Esophagus muscularis mucosa (tissue), 4 donors: ENCODE measurements at regions not wholly inside any gene's neighbourhood (a gene's known extent, or its start where the extent isn't known, plus 50 kb on each side); places are given as distances from the start of the nearest gene placed in this dataset.

Experiments used
- DNase-seq: peaks from one replicate; pipeline ENCODE4 v3.0.0-alpha.2; 2017; ENCODE audit errors: extremely low spot score
- H3K27ac ChIP-seq, 4 donors: fragments of 200-600 bp; sonication (generic); replicated peaks in 1 of 4; 1 replicate in 3 of 4; 2 replicates in 1 of 4; pipeline ENCODE4 v1.5.1; 2016 to 2019; ENCODE audit warnings: mild to moderate bottlenecking in 1 of 4
- H3K27me3 ChIP-seq, 4 donors: fragments of 200-600 bp; sonication (generic); one replicate each; pipeline versions ENCODE4 v1.5.1 to v1.6.0; 2016 to 2019
- H3K36me3 ChIP-seq, 4 donors: fragments of 200-600 bp; sonication (generic); one replicate each; pipeline ENCODE4 v1.5.1; 2016 to 2019
- H3K4me1 ChIP-seq, 4 donors: fragments of 200-600 bp; sonication (generic); one replicate each; pipeline ENCODE4 v1.5.1; 2016 to 2019
- H3K4me3 ChIP-seq, 4 donors: fragments of 200-600 bp; sonication (generic); 1 replicate in 2 of 4; 2 replicates in 2 of 4; pipeline ENCODE4 v1.5.1; 2016 to 2019; ENCODE audit warnings: mild to moderate bottlenecking in 4 of 4, moderate library complexity in 1 of 4
- H3K9me3 ChIP-seq, 4 donors: fragments of 200-600 bp; sonication (generic); 1 replicate in 3 of 4; 2 replicates in 1 of 4; pipeline ENCODE4 v1.5.1; 2016 to 2019
- CTCF ChIP-seq, 3 experiments: fragments of 200-600 bp in 2 of 3; fragments of 450-650 bp in 1 of 3; sonication (generic) in 2 of 3; IDR thresholded peaks; one replicate each; pipeline ENCODE4 v1.5.1; 2017 to 2019; ENCODE audit warnings: antibody characterized with exemption in 3 of 3, mild to moderate bottlenecking in 2 of 3, moderate library complexity in 1 of 3
- EP300 ChIP-seq: sonication (generic); formaldehyde crosslinking; IDR thresholded peaks from one replicate; pipeline ENCODE4 v1.6.1; 2017; ENCODE audit warnings: antibody characterized with exemption
- POLR2A ChIP-seq: fragments of 450-650 bp; IDR thresholded peaks from one replicate; pipeline ENCODE4 v1.6.1; 2017; ENCODE audit warnings: antibody characterized with exemption, moderate library complexity, mild to moderate bottlenecking, low read depth
- POLR2AphosphoS5 ChIP-seq, 2 donors: sonication (generic); formaldehyde crosslinking; IDR thresholded peaks; one replicate each; pipeline ENCODE4 v1.6.1; 2017; ENCODE audit warnings: antibody characterized with exemption in 2 of 2
- WGBS: methylation state at CpG from one replicate; pipeline ENCODE4 v1.1.5; 2018; 5-methylcytosine and 5-hydroxymethylcytosine counted together
- intact Hi-C: fragments of 100-400 bp; cut with DNase I; formaldehyde crosslinking; loops from one replicate; pipeline ENCODE4 v1.15.1; 2023

GRCh38 chr5:75837258-75837841, 120.1 kb upstream of the POC5 start:
- Histone ChIP-seq H3K27me3 (no peaks in the 10 kb centered on the region), H3K9me3 (no peaks in the 10 kb centered on the region), H3K4me3 (no peak overlapping the region), H3K27ac (no peak overlapping the region), H3K36me3 (no peaks in the 10 kb centered on the region), H3K4me1 (no peaks in the 10 kb centered on the region)
- intact Hi-C loops = no loop called here
- no peak for DNase-seq
- no peak for TF ChIP-seq EP300
- no peak for TF ChIP-seq POLR2A
- no peak for TF ChIP-seq CTCF (IDR thresholded peaks at IDR 0.05)
- TF ChIP-seq POLR2AphosphoS5 (IDR thresholded peaks at IDR 0.05) = no peak
- 75% methylated on average over 7 of the region's 7 CpGs for WGBS

GRCh38 chr5:75831561-75831960, 114.3 kb upstream of the POC5 start:
- Histone ChIP-seq H3K27me3 (no peaks in the 10 kb centered on the region), H3K4me3 (no peak overlapping the region), H3K9me3 (no peaks in the 10 kb centered on the region), H3K36me3 (no peaks in the 10 kb centered on the region), H3K27ac (no peak overlapping the region), H3K4me1 (no peaks in the 10 kb centered on the region)
- TF ChIP-seq POLR2A (no peak), EP300 (no peak)
- DNase-seq = no peak
- intact Hi-C loops = no loop called here
- WGBS = 98% methylated on average over 10 of the region's 11 CpGs

GRCh38 chr5:75828029-75828428, 110.8 kb upstream of the POC5 start:
- Histone ChIP-seq H3K4me1 (no peaks in the 10 kb centered on the region), H3K9me3 (no peaks in the 10 kb centered on the region), H3K27ac (no peak overlapping the region), H3K4me3 (no peak overlapping the region), H3K27me3 (no peaks in the 10 kb centered on the region), H3K36me3 (no peaks in the 10 kb centered on the region)
- no peak for DNase-seq
- intact Hi-C loops = no loop called here
- no peak for TF ChIP-seq POLR2AphosphoS5 (IDR thresholded peaks at IDR 0.05)
- no peak for TF ChIP-seq EP300
- TF ChIP-seq POLR2A = no peak
- TF ChIP-seq CTCF (IDR thresholded peaks at IDR 0.05) = no peak
- 38% methylated on average over 2 of the region's 2 CpGs for WGBS

GRCh38 chr5:75824323-75824722, 107.1 kb upstream of the POC5 start:
- intact Hi-C loops = no loop called here
- TF ChIP-seq EP300 = no peak
- TF ChIP-seq CTCF (IDR thresholded peaks at IDR 0.05) = no peak
- no peak for TF ChIP-seq POLR2AphosphoS5 (IDR thresholded peaks at IDR 0.05)
- no peak for TF ChIP-seq POLR2A
- no peak overlapping the region for H3K4me3 ChIP-seq
- no peaks in the 10 kb centered on the region for H3K9me3 ChIP-seq
- DNase-seq = no peak
- H3K27me3 ChIP-seq = no peaks in the 10 kb centered on the region
- no peaks in the 10 kb centered on the region for H3K36me3 ChIP-seq
- no peaks in the 10 kb centered on the region for H3K4me1 ChIP-seq
- WGBS = 94% methylated on average over 1 of the region's 1 CpG
- no peak overlapping the region for H3K27ac ChIP-seq

- H3K27ac ChIP-seq = no peak overlapping the region
- intact Hi-C loops = no loop called here
- no peaks in the 10 kb centered on the region for H3K4me1 ChIP-seq
- no peak overlapping the region for H3K4me3 ChIP-seq
- 79% methylated on average over 1 of the region's 1 CpG for WGBS
- no peaks in the 10 kb centered on the region for H3K27me3 ChIP-seq
- no peaks in the 10 kb centered on the region for H3K36me3 ChIP-seq
- TF ChIP-seq POLR2AphosphoS5 (IDR thresholded peaks at IDR 0.05) (no peak), CTCF (IDR thresholded peaks at IDR 0.05) (no peak), POLR2A (no peak), EP300 (no peak)
- no peaks in the 10 kb centered on the region for H3K9me3 ChIP-seq
- DNase-seq = no peak
Measured at GRCh38 chr5:75823811-75824210, 106.6 kb upstream of the POC5 start.
